DMS114 treated with DMSO at 0.1 percent for 48 hours (cell line): ENCODE measurements at regions not wholly inside any gene's neighbourhood (a gene's known extent, or its start where the extent isn't known, plus 50 kb on each side); places are given as distances from the start of the nearest gene placed in this dataset.
A peak's percentile ranks its signal among the peaks of the same experiment; 100 is the strongest.
"Not testable (repeated sequence)": the region's sequence is repeated elsewhere in the genome, so short reads cannot be mapped to it uniquely, and the experiment has no call there.

Experiments
- DNase-seq: peaks from one replicate; lab custom pipeline; 2025; ENCODE audit not compliant: unreplicated experiment; lab: John Stamatoyannopoulos, UW

GRCh38 chr12:131447636-131448035 is 263.3 kb upstream of the SFSWAP start:
- not testable (repeated sequence) for DNase-seq

- no peak for DNase-seq
Measured at GRCh38 chr12:131448254-131448795, 262.6 kb upstream of the SFSWAP start.

- no peak for DNase-seq
Measured at GRCh38 chr12:131449027-131449426, 261.9 kb upstream of the SFSWAP start.

- DNase-seq = no peak
Measured at GRCh38 chr12:131452444-131452860, 258.4 kb upstream of the SFSWAP start.

- DNase-seq = peak; percentile 62
Measured at GRCh38 chr12:131454418-131455217, 256.3 kb upstream of the SFSWAP start.

GRCh38 chr12:131455218-131455506 is 255.7 kb upstream of the SFSWAP start:
- DNase-seq = no peak

GRCh38 chr12:131455581-131456110 is 255.2 kb upstream of the SFSWAP start:
- no peak for DNase-seq

- DNase-seq = no peak
Measured at GRCh38 chr12:131456301-131457027, 254.4 kb upstream of the SFSWAP start.

GRCh38 chr12:131457028-131457310 is 253.9 kb upstream of the SFSWAP start:
- no peak for DNase-seq

- DNase-seq = no peak
Measured at GRCh38 chr12:131457331-131458047, 253.4 kb upstream of the SFSWAP start.

GRCh38 chr12:131458048-131458374 is 252.9 kb upstream of the SFSWAP start:
- DNase-seq = no peak

GRCh38 chr12:131458931-131459772 is 251.7 kb upstream of the SFSWAP start:
- DNase-seq = no peak

- DNase-seq = no peak
Measured at GRCh38 chr12:131459773-131460365, 251.0 kb upstream of the SFSWAP start.

GRCh38 chr12:131460520-131460919 is 250.4 kb upstream of the SFSWAP start:
- no peak for DNase-seq

GRCh38 chr12:131461096-131461495 is 249.8 kb upstream of the SFSWAP start:
- DNase-seq = no peak

- DNase-seq = no peak
Measured at GRCh38 chr12:131463174-131463573, 247.7 kb upstream of the SFSWAP start.

- no peak for DNase-seq
Measured at GRCh38 chr12:131464081-131464480, 246.8 kb upstream of the SFSWAP start.

- no peak for DNase-seq
Measured at GRCh38 chr12:131466306-131466705, 244.6 kb upstream of the SFSWAP start.

GRCh38 chr12:131466932-131467331 is 244.0 kb upstream of the SFSWAP start:
- no peak for DNase-seq

- no peak for DNase-seq
Measured at GRCh38 chr12:131468206-131468605, 242.7 kb upstream of the SFSWAP start.
